Upper lobe of left lung (tissue), 4 donors: ENCODE measurements at regions not wholly inside any gene's neighbourhood (a gene's known extent, or its start where the extent isn't known, plus 50 kb on each side); places are given as distances from the start of the nearest gene placed in this dataset.

Source experiments
- EP300 ChIP-seq, 4 donors: sonication (generic); formaldehyde crosslinking; IDR thresholded peaks; one replicate each; pipeline ENCODE4 v1.5.1; 2017; ENCODE audit warnings: antibody characterized with exemption in 4 of 4, control low read depth in 2 of 4
- POLR2AphosphoS5 ChIP-seq, 2 donors: sonication (generic); formaldehyde crosslinking; IDR thresholded peaks; one replicate each; pipeline ENCODE4 v1.5.1; 2017; ENCODE audit warnings: antibody characterized with exemption in 2 of 2
- TF ChIP-seq, protein P1 (sequence below), 6 experiments: fragments of 450-650 bp in 4 of 6; fragments of 200-600 bp in 2 of 6; sonication (generic) in 2 of 6; IDR thresholded peaks; one replicate each; pipeline ENCODE4 v1.5.1; 2016 to 2019; ENCODE audit warnings: antibody characterized with exemption in 6 of 6

DNA sequence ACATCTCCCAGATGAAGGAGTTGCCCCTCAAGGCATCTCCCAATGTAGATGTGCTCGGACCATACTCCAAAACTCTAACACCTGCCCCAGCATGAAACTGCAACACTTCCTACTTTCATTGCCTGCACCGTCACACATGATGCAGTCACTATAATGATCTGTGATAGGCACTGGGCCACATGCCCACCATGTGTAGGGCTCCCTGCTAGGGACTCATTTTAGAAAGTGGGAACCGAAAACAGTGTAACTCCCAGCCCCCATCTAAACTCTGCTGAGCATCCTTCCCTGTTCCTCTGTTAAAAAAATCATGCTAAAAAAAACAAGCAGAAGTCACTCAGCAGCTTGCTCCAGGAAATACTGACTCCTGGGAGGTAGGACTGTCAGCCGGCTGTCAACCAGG, 496.1 kb upstream of the RAB6C start:
- no peak for TF ChIP-seq EP300 (IDR thresholded peaks at IDR 0.05)
- no peak for TF ChIP-seq POLR2AphosphoS5 (IDR thresholded peaks at IDR 0.05)
- TF ChIP-seq, protein P1, sequence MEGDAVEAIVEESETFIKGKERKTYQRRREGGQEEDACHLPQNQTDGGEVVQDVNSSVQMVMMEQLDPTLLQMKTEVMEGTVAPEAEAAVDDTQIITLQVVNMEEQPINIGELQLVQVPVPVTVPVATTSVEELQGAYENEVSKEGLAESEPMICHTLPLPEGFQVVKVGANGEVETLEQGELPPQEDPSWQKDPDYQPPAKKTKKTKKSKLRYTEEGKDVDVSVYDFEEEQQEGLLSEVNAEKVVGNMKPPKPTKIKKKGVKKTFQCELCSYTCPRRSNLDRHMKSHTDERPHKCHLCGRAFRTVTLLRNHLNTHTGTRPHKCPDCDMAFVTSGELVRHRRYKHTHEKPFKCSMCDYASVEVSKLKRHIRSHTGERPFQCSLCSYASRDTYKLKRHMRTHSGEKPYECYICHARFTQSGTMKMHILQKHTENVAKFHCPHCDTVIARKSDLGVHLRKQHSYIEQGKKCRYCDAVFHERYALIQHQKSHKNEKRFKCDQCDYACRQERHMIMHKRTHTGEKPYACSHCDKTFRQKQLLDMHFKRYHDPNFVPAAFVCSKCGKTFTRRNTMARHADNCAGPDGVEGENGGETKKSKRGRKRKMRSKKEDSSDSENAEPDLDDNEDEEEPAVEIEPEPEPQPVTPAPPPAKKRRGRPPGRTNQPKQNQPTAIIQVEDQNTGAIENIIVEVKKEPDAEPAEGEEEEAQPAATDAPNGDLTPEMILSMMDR (IDR thresholded peaks at IDR 0.05) = no peak
